Activated CD8-positive, alpha-beta T cell treated with anti-CD3 and anti-CD28 coated beads, Interleukin-2, amount 10 ng/mL, durations not matched to agents 7 days and 5 days (primary cell): ENCODE measurements at regions not wholly inside any gene's neighbourhood (a gene's known extent, or its start where the extent isn't known, plus 50 kb on each side); places are given as distances from the start of the nearest gene placed in this dataset.

Experiments
- ATAC-seq: fragments of 150-1000 bp; cut with Tn5 transposase; one replicate; pipeline ENCODE4 v1.10.0; 2021; ENCODE audit warnings: moderate library complexity
- CTCF ChIA-PET: fragments of 350-600 bp; sonication (Branson Sonifier 250); formaldehyde crosslinking; loops from one replicate; lab custom pipeline; 2021; ENCODE audit warnings: antibody characterized with exemption; lab: Charles Lee
- POLR2A ChIA-PET: fragments of 350-600 bp; sonication (Branson Sonifier 250); formaldehyde crosslinking; loops from one replicate; lab custom pipeline; 2021; ENCODE audit warnings: antibody characterized with exemption; lab: Charles Lee
- DNase-seq: peaks from one replicate; pipeline ENCODE4 v3.0.0-alpha.2; 2020
- H3K27ac Mint-ChIP-seq: one replicate; pipeline ENCODE4 v1.8.0; 2021; ENCODE audit warnings: mild to moderate bottlenecking, mixed read lengths
- H3K27me3 Mint-ChIP-seq: one replicate; pipeline ENCODE4 v1.8.0; 2021; ENCODE audit warnings: low read depth, mixed read lengths
- H3K36me3 Mint-ChIP-seq: one replicate; pipeline ENCODE4 v1.8.0; 2021; ENCODE audit warnings: low read depth, mixed read lengths
- H3K4me1 Mint-ChIP-seq: one replicate; pipeline ENCODE4 v1.8.0; 2021; ENCODE audit warnings: low read depth, mixed read lengths
- H3K4me3 Mint-ChIP-seq: one replicate; pipeline ENCODE4 v1.8.0; 2021; ENCODE audit warnings: mild to moderate bottlenecking, mixed read lengths
- H3K9me3 Mint-ChIP-seq: one replicate; pipeline ENCODE4 v1.8.0; 2022; ENCODE audit warnings: mixed read lengths; ENCODE audit not compliant: insufficient read depth

- no peak overlapping the region for H3K27ac Mint-ChIP-seq
- ATAC-seq: no peak
Observed at GRCh38 chr15:70400766-70401541, 303.2 kb upstream of the TLE3 start.

GRCh38 chr15:70399204-70399603 lies 301.5 kb upstream of the TLE3 start:
- POLR2A ChIA-PET: no interaction called here
- Mint-ChIP-seq H3K9me3 (no peaks in the 10 kb centered on the region), H3K4me1 (no peaks in the 10 kb centered on the region), H3K4me3 (no peak overlapping the region), H3K27me3 (peaks cover 50% of the 10 kb centered on the region), H3K27ac (no peak overlapping the region), H3K36me3 (no peaks in the 10 kb centered on the region)
- no peak for ATAC-seq
- CTCF ChIA-PET: no interaction called here
- DNase-seq: no peak

More at GRCh38 chr15:70400766-70401541, 303.2 kb upstream of the TLE3 start:
- Mint-ChIP-seq H3K36me3 (no peaks in the 10 kb centered on the region), H3K4me3 (no peak overlapping the region), H3K4me1 (no peaks in the 10 kb centered on the region), H3K9me3 (no peaks in the 10 kb centered on the region), H3K27me3 (peaks cover 49% of the 10 kb centered on the region)
- no peak for DNase-seq
- ChIA-PET CTCF (interaction anchor here (1.0 kb wide), 1 partner anchor 86 kb away, joined by 3 read pairs; no protein-coding TSS in a partner anchor), POLR2A (interaction anchor here (0.6 kb wide), 1 partner anchor 937 kb away, joined by 3 read pairs; no protein-coding TSS in a partner anchor)

- Mint-ChIP-seq H3K36me3 (no peaks in the 10 kb centered on the region), H3K9me3 (no peaks in the 10 kb centered on the region), H3K27ac (no peak overlapping the region), H3K4me3 (no peak overlapping the region), H3K4me1 (no peaks in the 10 kb centered on the region), H3K27me3 (peaks cover 55% of the 10 kb centered on the region)
- ChIA-PET POLR2A (no interaction called here), CTCF (no interaction called here)
- no peak for ATAC-seq
- no peak for DNase-seq
Observed at GRCh38 chr15:70398694-70399093, 301.0 kb upstream of the TLE3 start.

GRCh38 chr15:70396807-70397206 lies 299.1 kb upstream of the TLE3 start:
- H3K4me1 Mint-ChIP-seq: no peaks in the 10 kb centered on the region

GRCh38 chr15:70395164-70395563 lies 297.4 kb upstream of the TLE3 start:
- ATAC-seq (no peak), DNase-seq (no peak)
- Mint-ChIP-seq H3K27ac (no peak overlapping the region), H3K4me1 (no peaks in the 10 kb centered on the region), H3K9me3 (no peaks in the 10 kb centered on the region), H3K27me3 (peaks cover 45% of the 10 kb centered on the region), H3K4me3 (no peak overlapping the region), H3K36me3 (no peaks in the 10 kb centered on the region)
- CTCF ChIA-PET: no interaction called here
- POLR2A ChIA-PET: no interaction called here

More at GRCh38 chr15:70396807-70397206, 299.1 kb upstream of the TLE3 start:
- CTCF ChIA-PET: no interaction called here
- no peak for ATAC-seq
- H3K27ac Mint-ChIP-seq: no peak overlapping the region
- H3K27me3 Mint-ChIP-seq: peaks cover 52% of the 10 kb centered on the region
- H3K9me3 Mint-ChIP-seq: no peaks in the 10 kb centered on the region
- no peaks in the 10 kb centered on the region for H3K36me3 Mint-ChIP-seq
- POLR2A ChIA-PET: no interaction called here
- H3K4me3 Mint-ChIP-seq: no peak overlapping the region
- DNase-seq: no peak

- Mint-ChIP-seq H3K9me3 (no peaks in the 10 kb centered on the region), H3K27me3 (peaks cover 30% of the 10 kb centered on the region), H3K36me3 (no peaks in the 10 kb centered on the region), H3K4me1 (no peaks in the 10 kb centered on the region), H3K27ac (no peak overlapping the region), H3K4me3 (no peak overlapping the region)
- ChIA-PET CTCF (no interaction called here), POLR2A (no interaction called here)
- ATAC-seq: no peak
- DNase-seq: no peak
Observed at GRCh38 chr15:70390723-70391122, 293.0 kb upstream of the TLE3 start.

- Mint-ChIP-seq H3K9me3 (no peaks in the 10 kb centered on the region), H3K4me1 (no peaks in the 10 kb centered on the region), H3K27ac (no peak overlapping the region), H3K27me3 (peaks cover 18% of the 10 kb centered on the region), H3K36me3 (no peaks in the 10 kb centered on the region), H3K4me3 (no peak overlapping the region)
- DNase-seq (peak; percentile 7), ATAC-seq (no peak)
- CTCF ChIA-PET: no interaction called here
- POLR2A ChIA-PET: no interaction called here
Observed at GRCh38 chr15:70387993-70388392, 290.3 kb upstream of the TLE3 start.

GRCh38 chr15:70387081-70387480 lies 289.4 kb upstream of the TLE3 start:
- POLR2A ChIA-PET: no interaction called here
- H3K4me1 Mint-ChIP-seq: no peaks in the 10 kb centered on the region
- H3K27me3 Mint-ChIP-seq: peaks cover 16% of the 10 kb centered on the region
- H3K9me3 Mint-ChIP-seq: no peaks in the 10 kb centered on the region
- no peak for ATAC-seq
- no peak overlapping the region for H3K27ac Mint-ChIP-seq
- CTCF ChIA-PET: no interaction called here
- H3K4me3 Mint-ChIP-seq: no peak overlapping the region
- H3K36me3 Mint-ChIP-seq: no peaks in the 10 kb centered on the region
- no peak for DNase-seq

GRCh38 chr15:70385711-70386110 lies 288.0 kb upstream of the TLE3 start:
- no peaks in the 10 kb centered on the region for H3K4me1 Mint-ChIP-seq
- DNase-seq (no peak), ATAC-seq (no peak)
- H3K4me3 Mint-ChIP-seq: no peak overlapping the region
- H3K27ac Mint-ChIP-seq: no peak overlapping the region
- H3K36me3 Mint-ChIP-seq: no peaks in the 10 kb centered on the region
- CTCF ChIA-PET: no interaction called here
- H3K27me3 Mint-ChIP-seq: peaks cover 13% of the 10 kb centered on the region
- POLR2A ChIA-PET: no interaction called here
- no peaks in the 10 kb centered on the region for H3K9me3 Mint-ChIP-seq

- ChIA-PET POLR2A (no interaction called here), CTCF (no interaction called here)
- Mint-ChIP-seq H3K4me3 (no peak overlapping the region), H3K27ac (no peak overlapping the region), H3K4me1 (no peaks in the 10 kb centered on the region), H3K36me3 (no peaks in the 10 kb centered on the region), H3K9me3 (no peaks in the 10 kb centered on the region), H3K27me3 (peaks cover 10% of the 10 kb centered on the region)
- DNase-seq: no peak
- no peak for ATAC-seq
Observed at GRCh38 chr15:70385052-70385451, 287.3 kb upstream of the TLE3 start.

GRCh38 chr15:70383856-70384255 lies 286.1 kb upstream of the TLE3 start:
- ChIA-PET CTCF (no interaction called here), POLR2A (no interaction called here)
- Mint-ChIP-seq H3K36me3 (no peaks in the 10 kb centered on the region), H3K4me3 (no peak overlapping the region), H3K27me3 (peaks cover 8% of the 10 kb centered on the region), H3K27ac (no peak overlapping the region), H3K9me3 (no peaks in the 10 kb centered on the region), H3K4me1 (no peaks in the 10 kb centered on the region)
- DNase-seq: no peak
- ATAC-seq: no peak

GRCh38 chr15:70382762-70383458 lies 285.2 kb upstream of the TLE3 start:
- no peak overlapping the region for H3K4me3 Mint-ChIP-seq
- peak; percentile 8 for DNase-seq
- no peaks in the 10 kb centered on the region for H3K36me3 Mint-ChIP-seq
- peaks cover 12% of the 10 kb centered on the region for H3K27me3 Mint-ChIP-seq
- no peaks in the 10 kb centered on the region for H3K9me3 Mint-ChIP-seq
- no peaks in the 10 kb centered on the region for H3K4me1 Mint-ChIP-seq
- ChIA-PET CTCF (no interaction called here), POLR2A (no interaction called here)
- no peak for ATAC-seq
- no peak overlapping the region for H3K27ac Mint-ChIP-seq
